ENCODE measurements at regions not wholly inside any gene's neighbourhood (a gene's known extent, or its start where the extent isn't known, plus 50 kb on each side); places are given as distances from the start of the nearest gene placed in this dataset.
"Not testable (repeated sequence)": the region's sequence is repeated elsewhere in the genome, so short reads cannot be mapped to it uniquely, and the experiment has no call there.

GRCh38 chr2:8611246-8611645 is 70.6 kb upstream of the ID2 start:
- DNase-seq = no peak

- no peak for DNase-seq
These were observed 70.2 kb upstream of the ID2 start for GRCh38 chr2:8611700-8612099.

GRCh38 chr2:8612734-8613179 is 69.1 kb upstream of the ID2 start:
- no peak for DNase-seq

GRCh38 chr2:8613207-8613999 is 68.5 kb upstream of the ID2 start:
- DNase-seq = not testable (repeated sequence)

GRCh38 chr2:8614646-8615045 is 67.2 kb upstream of the ID2 start:
- no peak for DNase-seq

GRCh38 chr2:8615252-8615575 is 66.6 kb upstream of the ID2 start:
- DNase-seq = no peak

- no peak for DNase-seq
These were observed 66.1 kb upstream of the ID2 start for GRCh38 chr2:8615576-8616281.

- no peak for DNase-seq
These were observed 64.8 kb upstream of the ID2 start for GRCh38 chr2:8617048-8617447.

GRCh38 chr2:8617590-8617989 is 64.3 kb upstream of the ID2 start:
- no peak for DNase-seq

GRCh38 chr2:8619071-8619470 is 62.8 kb upstream of the ID2 start:
- DNase-seq = no peak

- DNase-seq = no peak
These were observed 61.1 kb upstream of the ID2 start for GRCh38 chr2:8620611-8621382.

GRCh38 chr2:8622199-8622911 is 59.5 kb upstream of the ID2 start:
- DNase-seq = no peak

- DNase-seq = no peak
These were observed 58.9 kb upstream of the ID2 start for GRCh38 chr2:8622924-8623465.

- DNase-seq = no peak
These were observed 58.3 kb upstream of the ID2 start for GRCh38 chr2:8623576-8623957.

- no peak for DNase-seq
These were observed 57.8 kb upstream of the ID2 start for GRCh38 chr2:8623958-8624591.

- DNase-seq = no peak
These were observed 56.9 kb upstream of the ID2 start for GRCh38 chr2:8624855-8625398.

- no peak for DNase-seq
These were observed 56.2 kb upstream of the ID2 start for GRCh38 chr2:8625399-8626300.

- no peak for DNase-seq
These were observed 55.3 kb upstream of the ID2 start for GRCh38 chr2:8626572-8626971.

GRCh38 chr2:8627019-8627691 is 54.7 kb upstream of the ID2 start:
- DNase-seq = no peak

- DNase-seq = no peak
These were observed 54.2 kb upstream of the ID2 start for GRCh38 chr2:8627692-8628085.

Data from DMS79 treated with DMSO at 0.1 percent for 48 hours (cell line).